OCI-LY1 (cell line): ENCODE measurements at regions not wholly inside any gene's neighbourhood (a gene's known extent, or its start where the extent isn't known, plus 50 kb on each side); places are given as distances from the start of the nearest gene placed in this dataset.

Experiments used
- H2AFZ ChIP-seq: fragments of 200-600 bp; sonication (generic), shearing (Covaris generic); 2 replicates; pipeline ENCODE4 v1.6.0; 2014; ENCODE audit warnings: antibody characterized with exemption, mild to moderate bottlenecking, low read length
- H3F3A ChIP-seq: fragments of 200-600 bp; sonication (generic), shearing (Covaris generic); 2 replicates; pipeline ENCODE4 v1.6.0; 2014; ENCODE audit warnings: mild to moderate bottlenecking, antibody characterized with exemption, low read length, moderate library complexity; ENCODE audit not compliant: insufficient read depth
- H3K27ac ChIP-seq: fragments of 200-600 bp; sonication (generic); 2 replicates; pipeline ENCODE4 v1.5.1; 2014; ENCODE audit warnings: low read length, mixed run types, mild to moderate bottlenecking, low read depth; ENCODE audit not compliant: poor library complexity, severe bottlenecking
- H3K27me3 ChIP-seq: fragments of 200-600 bp; sonication (generic); 2 replicates; pipeline ENCODE4 v1.6.0; 2014; ENCODE audit warnings: antibody characterized with exemption, mild to moderate bottlenecking, low read length, moderate library complexity; ENCODE audit not compliant: insufficient read depth
- H3K36me3 ChIP-seq: fragments of 200-600 bp; sonication (generic); 2 replicates; pipeline ENCODE4 v1.6.1; 2014; ENCODE audit warnings: mild to moderate bottlenecking, antibody characterized with exemption, low read length, moderate library complexity, mixed read lengths; ENCODE audit not compliant: insufficient read depth
- H3K4me1 ChIP-seq: fragments of 200-600 bp; sonication (generic); 2 replicates; pipeline ENCODE4 v1.5.1; 2014; ENCODE audit warnings: mild to moderate bottlenecking, low read length, moderate library complexity; ENCODE audit not compliant: insufficient read depth, severe bottlenecking
- H3K4me2 ChIP-seq: fragments of 200-600 bp; sonication (generic), shearing (Covaris generic); 2 replicates; pipeline ENCODE4 v1.6.1; 2014; ENCODE audit warnings: low read length
- H3K4me3 ChIP-seq: fragments of 200-600 bp; sonication (generic); 2 replicates; pipeline ENCODE4 v1.5.1; 2014; ENCODE audit warnings: low read length, low read depth, mild to moderate bottlenecking, mixed read lengths; ENCODE audit not compliant: poor library complexity, severe bottlenecking
- H3K79me2 ChIP-seq: fragments of 200-600 bp; shearing (Covaris generic); 2 replicates; pipeline ENCODE4 v1.6.1; 2016; ENCODE audit warnings: mixed run types, low read length, mixed read lengths; ENCODE audit not compliant: insufficient read depth
- H3K9ac ChIP-seq: fragments of 200-600 bp; sonication (generic), shearing (Covaris generic); 2 replicates; pipeline ENCODE4 v1.6.1; 2014; ENCODE audit warnings: mild to moderate bottlenecking, low read length, mixed read lengths
- H3K9me2 ChIP-seq: fragments of 200-600 bp; sonication (generic), shearing (Covaris generic); 2 replicates; pipeline ENCODE4 v1.6.1; 2014; ENCODE audit warnings: low read depth, mild to moderate bottlenecking, low read length, mixed read lengths
- H3K9me3 ChIP-seq: fragments of 200-600 bp; shearing (Covaris generic); 2 replicates; pipeline ENCODE4 v1.6.1; 2014; ENCODE audit warnings: low read length, mixed read lengths
- H4K20me1 ChIP-seq: fragments of 200-600 bp; sonication (generic), shearing (Covaris generic); 2 replicates; pipeline ENCODE4 v1.6.0; 2016; ENCODE audit warnings: mild to moderate bottlenecking, low read length; ENCODE audit not compliant: insufficient read depth
- EZH2 ChIP-seq: fragments of 200-600 bp; sonication (generic), shearing (Covaris generic); IDR thresholded peaks from 2 replicates; pipeline ENCODE4 v1.8.0; 2017; ENCODE audit warnings: borderline replicate concordance, mixed run types, mild to moderate bottlenecking, antibody characterized with exemption, low read length, moderate library complexity, mixed read lengths
- TF ChIP-seq, protein P1 (sequence below): fragments of 200-600 bp; sonication (generic), shearing (Covaris generic); IDR thresholded peaks from 2 replicates; pipeline ENCODE4 v1.5.1; 2017; ENCODE audit warnings: mild to moderate bottlenecking, antibody characterized with exemption, low read length, moderate library complexity, mixed read lengths

DNA sequence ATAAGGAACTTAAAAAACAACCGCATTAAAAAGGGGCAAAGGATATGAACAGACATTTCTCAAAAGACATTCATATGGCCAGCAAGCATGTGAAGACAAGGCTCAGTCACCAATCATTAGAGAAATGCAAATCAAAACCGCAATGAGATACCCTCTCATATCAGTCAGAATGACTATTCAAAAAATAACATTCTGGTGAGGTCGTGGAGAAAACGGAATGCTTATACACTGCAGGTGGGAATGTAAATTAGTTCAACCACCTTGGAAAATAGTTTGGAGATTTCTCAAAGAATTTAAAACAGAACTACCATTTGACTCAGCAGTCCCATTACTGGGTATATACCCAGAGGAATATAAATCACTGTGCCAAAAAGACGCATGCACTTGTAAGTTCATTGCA lies 496.6 kb upstream of the SGO1 start:
- Histone ChIP-seq H3F3A (no peaks in the 10 kb centered on the region), H3K9me2 (no peaks in the 10 kb centered on the region), H3K27me3 (no peaks in the 10 kb centered on the region), H3K9me3 (no peaks in the 10 kb centered on the region), H3K79me2 (no peaks in the 10 kb centered on the region), H3K4me2 (no peak overlapping the region), H2AFZ (no peak overlapping the region), H3K36me3 (no peaks in the 10 kb centered on the region), H3K27ac (no peak overlapping the region), H3K9ac (no peak overlapping the region), H3K4me1 (no peaks in the 10 kb centered on the region), H4K20me1 (no peaks in the 10 kb centered on the region), H3K4me3 (no peak overlapping the region)
- no peak for TF ChIP-seq EZH2
- TF ChIP-seq, protein P1, sequence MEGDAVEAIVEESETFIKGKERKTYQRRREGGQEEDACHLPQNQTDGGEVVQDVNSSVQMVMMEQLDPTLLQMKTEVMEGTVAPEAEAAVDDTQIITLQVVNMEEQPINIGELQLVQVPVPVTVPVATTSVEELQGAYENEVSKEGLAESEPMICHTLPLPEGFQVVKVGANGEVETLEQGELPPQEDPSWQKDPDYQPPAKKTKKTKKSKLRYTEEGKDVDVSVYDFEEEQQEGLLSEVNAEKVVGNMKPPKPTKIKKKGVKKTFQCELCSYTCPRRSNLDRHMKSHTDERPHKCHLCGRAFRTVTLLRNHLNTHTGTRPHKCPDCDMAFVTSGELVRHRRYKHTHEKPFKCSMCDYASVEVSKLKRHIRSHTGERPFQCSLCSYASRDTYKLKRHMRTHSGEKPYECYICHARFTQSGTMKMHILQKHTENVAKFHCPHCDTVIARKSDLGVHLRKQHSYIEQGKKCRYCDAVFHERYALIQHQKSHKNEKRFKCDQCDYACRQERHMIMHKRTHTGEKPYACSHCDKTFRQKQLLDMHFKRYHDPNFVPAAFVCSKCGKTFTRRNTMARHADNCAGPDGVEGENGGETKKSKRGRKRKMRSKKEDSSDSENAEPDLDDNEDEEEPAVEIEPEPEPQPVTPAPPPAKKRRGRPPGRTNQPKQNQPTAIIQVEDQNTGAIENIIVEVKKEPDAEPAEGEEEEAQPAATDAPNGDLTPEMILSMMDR: no peak

- TF ChIP-seq EZH2: no peak
- TF ChIP-seq, protein P1: no peak
- H3K4me2 ChIP-seq: no peak overlapping the region
- no peaks in the 10 kb centered on the region for H3K27me3 ChIP-seq
- H4K20me1 ChIP-seq: no peaks in the 10 kb centered on the region
- no peaks in the 10 kb centered on the region for H3K4me1 ChIP-seq
- H3K27ac ChIP-seq: no peak overlapping the region
- H3K9me2 ChIP-seq: no peaks in the 10 kb centered on the region
- no peaks in the 10 kb centered on the region for H3K9me3 ChIP-seq
- H3K9ac ChIP-seq: no peak overlapping the region
- no peaks in the 10 kb centered on the region for H3K36me3 ChIP-seq
- no peak overlapping the region for H2AFZ ChIP-seq
- no peak overlapping the region for H3K4me3 ChIP-seq
- no peaks in the 10 kb centered on the region for H3F3A ChIP-seq
- H3K79me2 ChIP-seq: no peaks in the 10 kb centered on the region
These were observed 495.1 kb upstream of the SGO1 start for GRCh38 chr3:20680990-20681628.

- H3K27ac ChIP-seq: no peak overlapping the region
- H3K9me2 ChIP-seq: no peaks in the 10 kb centered on the region
- no peak overlapping the region for H3K9ac ChIP-seq
- H3K27me3 ChIP-seq: no peaks in the 10 kb centered on the region
- TF ChIP-seq, protein P1: no peak
- TF ChIP-seq EZH2: no peak
- no peaks in the 10 kb centered on the region for H3K9me3 ChIP-seq
- H4K20me1 ChIP-seq: no peaks in the 10 kb centered on the region
- no peak overlapping the region for H3K4me3 ChIP-seq
- no peaks in the 10 kb centered on the region for H3K4me1 ChIP-seq
- H3K79me2 ChIP-seq: no peaks in the 10 kb centered on the region
- no peak overlapping the region for H3K4me2 ChIP-seq
- H2AFZ ChIP-seq: no peak overlapping the region
- H3F3A ChIP-seq: no peaks in the 10 kb centered on the region
- no peaks in the 10 kb centered on the region for H3K36me3 ChIP-seq
These were observed 487.9 kb upstream of the SGO1 start for GRCh38 chr3:20673866-20674265.
